ENCODE measurements at regions not wholly inside any gene's neighbourhood (a gene's known extent, or its start where the extent isn't known, plus 50 kb on each side); places are given as distances from the start of the nearest gene placed in this dataset.

GRCh38 chr5:76021936-76022584 is 61.1 kb upstream of the SV2C start:
- DNase-seq (no peak), ATAC-seq (no peak)
- TF ChIP-seq POLR2A (IDR thresholded peaks at IDR 0.05) = no peak
- no peak for TF ChIP-seq CTCF (IDR thresholded peaks at IDR 0.05)
- H3K36me3 ChIP-seq = no peaks in the 10 kb centered on the region
- no peak overlapping the region for H3K4me3 ChIP-seq
- no peaks in the 10 kb centered on the region for H3K9me3 ChIP-seq
- 29% methylated on average over 3 of the region's 3 CpGs for WGBS (ENCODE audit: insufficient coverage, low coverage, low lambda C conversion rate, missing lambda C conversion rate)
- intact Hi-C loops (cut with DNase I) = no loop called here
- no peaks in the 10 kb centered on the region for H3K27me3 ChIP-seq
- H3K27ac ChIP-seq = no peak overlapping the region
- H3K4me1 ChIP-seq = no peaks in the 10 kb centered on the region

- no peaks in the 10 kb centered on the region for H3K36me3 ChIP-seq
- ATAC-seq (no peak), DNase-seq (no peak)
- intact Hi-C loops (cut with DNase I) = no loop called here
- TF ChIP-seq POLR2A (IDR thresholded peaks at IDR 0.05) (no peak), CTCF (IDR thresholded peaks at IDR 0.05) (no peak)
- H3K27ac ChIP-seq = no peak overlapping the region
- 75% methylated on average over 1 of the region's 1 CpG for WGBS (ENCODE audit: insufficient coverage, low coverage, low lambda C conversion rate, missing lambda C conversion rate)
- H3K4me3 ChIP-seq = no peak overlapping the region
- no peaks in the 10 kb centered on the region for H3K4me1 ChIP-seq
- H3K9me3 ChIP-seq = no peaks in the 10 kb centered on the region
- H3K27me3 ChIP-seq = no peaks in the 10 kb centered on the region
These were observed 66.9 kb upstream of the SV2C start for GRCh38 chr5:76016258-76016657.

GRCh38 chr5:76014005-76014404 is 69.2 kb upstream of the SV2C start:
- H3K27ac ChIP-seq = no peak overlapping the region
- no peaks in the 10 kb centered on the region for H3K4me1 ChIP-seq
- no peaks in the 10 kb centered on the region for H3K9me3 ChIP-seq
- intact Hi-C loops (cut with DNase I) = no loop called here
- no peaks in the 10 kb centered on the region for H3K27me3 ChIP-seq
- DNase-seq = no peak
- ATAC-seq = no peak
- no peaks in the 10 kb centered on the region for H3K36me3 ChIP-seq
- TF ChIP-seq CTCF (IDR thresholded peaks at IDR 0.05) (no peak), POLR2A (IDR thresholded peaks at IDR 0.05) (no peak)
- no peak overlapping the region for H3K4me3 ChIP-seq

- intact Hi-C loops (cut with DNase I) = no loop called here
- H3K27ac ChIP-seq = no peak overlapping the region
- H3K36me3 ChIP-seq = no peaks in the 10 kb centered on the region
- no peak for DNase-seq
- no peaks in the 10 kb centered on the region for H3K27me3 ChIP-seq
- WGBS (ENCODE audit: insufficient coverage, low coverage, low lambda C conversion rate, missing lambda C conversion rate) = 35% methylated on average over 2 of the region's 2 CpGs
- no peaks in the 10 kb centered on the region for H3K4me1 ChIP-seq
- ATAC-seq = no peak
- no peaks in the 10 kb centered on the region for H3K9me3 ChIP-seq
- no peak for TF ChIP-seq POLR2A (IDR thresholded peaks at IDR 0.05)
- TF ChIP-seq CTCF (IDR thresholded peaks at IDR 0.05) = no peak
- H3K4me3 ChIP-seq = no peak overlapping the region
These were observed 75.3 kb upstream of the SV2C start for GRCh38 chr5:76007904-76008303.

- intact Hi-C loops (cut with DNase I) = no loop called here
- Histone ChIP-seq H3K36me3 (no peaks in the 10 kb centered on the region), H3K27me3 (no peaks in the 10 kb centered on the region), H3K4me3 (no peak overlapping the region), H3K9me3 (no peaks in the 10 kb centered on the region), H3K4me1 (no peaks in the 10 kb centered on the region), H3K27ac (no peak overlapping the region)
- 67% methylated on average over 3 of the region's 3 CpGs for WGBS (ENCODE audit: insufficient coverage, low coverage, low lambda C conversion rate, missing lambda C conversion rate)
- DNase-seq (no peak), ATAC-seq (no peak)
- no peak for TF ChIP-seq CTCF (IDR thresholded peaks at IDR 0.05)
- no peak for TF ChIP-seq POLR2A (IDR thresholded peaks at IDR 0.05)
These were observed 82.6 kb upstream of the SV2C start for GRCh38 chr5:76000582-76000981.
